Activated CD4-positive, alpha-beta T cell treated with anti-CD3 and anti-CD28 coated beads, Interleukin-2, amount 10 ng/mL, durations not matched to agents 7 days and 5 days (primary cell): ENCODE measurements at regions not wholly inside any gene's neighbourhood (a gene's known extent, or its start where the extent isn't known, plus 50 kb on each side); places are given as distances from the start of the nearest gene placed in this dataset.

Experiments used
- CTCF ChIA-PET: fragments of 350-600 bp; sonication (Branson Sonifier 250); formaldehyde crosslinking; loops from one replicate; lab custom pipeline; 2021; ENCODE audit warnings: antibody characterized with exemption; lab: Charles Lee
- POLR2A ChIA-PET: fragments of 350-600 bp; sonication (Branson Sonifier 250); formaldehyde crosslinking; loops from one replicate; lab custom pipeline; 2021; ENCODE audit warnings: antibody characterized with exemption; lab: Charles Lee
- DNase-seq: peaks from one replicate; pipeline ENCODE4 v3.0.0-alpha.2; 2020
- H3K27ac Mint-ChIP-seq: one replicate; pipeline ENCODE4 v1.8.0; 2021; ENCODE audit warnings: mild to moderate bottlenecking, moderate library complexity, mixed read lengths
- H3K27me3 Mint-ChIP-seq: one replicate; pipeline ENCODE4 v1.8.0; 2021; ENCODE audit warnings: mixed read lengths
- H3K36me3 Mint-ChIP-seq: one replicate; pipeline ENCODE4 v1.8.0; 2021; ENCODE audit warnings: low read depth, mixed read lengths
- H3K4me1 Mint-ChIP-seq: one replicate; pipeline ENCODE4 v1.8.0; 2021; ENCODE audit warnings: mixed read lengths
- H3K4me3 Mint-ChIP-seq: one replicate; pipeline ENCODE4 v1.8.0; 2021; ENCODE audit warnings: mild to moderate bottlenecking, moderate library complexity, mixed read lengths
- H3K9me3 Mint-ChIP-seq: one replicate; pipeline ENCODE4 v1.8.0; 2021; ENCODE audit warnings: mixed read lengths

GRCh38 chr4:1500966-1501753, 94.9 kb upstream of the NKX1-1 start:
- Mint-ChIP-seq H3K27me3 (no peaks in the 10 kb centered on the region), H3K4me3 (no peak overlapping the region), H3K9me3 (no peaks in the 10 kb centered on the region), H3K4me1 (no peaks in the 10 kb centered on the region), H3K27ac (no peak overlapping the region), H3K36me3 (no peaks in the 10 kb centered on the region)
- ChIA-PET CTCF (interaction anchor here (0.9 kb wide), 1 partner anchor 10 kb away, joined by 3 read pairs; no protein-coding TSS in a partner anchor), POLR2A (no interaction called here)
- DNase-seq, result no peak

DNA sequence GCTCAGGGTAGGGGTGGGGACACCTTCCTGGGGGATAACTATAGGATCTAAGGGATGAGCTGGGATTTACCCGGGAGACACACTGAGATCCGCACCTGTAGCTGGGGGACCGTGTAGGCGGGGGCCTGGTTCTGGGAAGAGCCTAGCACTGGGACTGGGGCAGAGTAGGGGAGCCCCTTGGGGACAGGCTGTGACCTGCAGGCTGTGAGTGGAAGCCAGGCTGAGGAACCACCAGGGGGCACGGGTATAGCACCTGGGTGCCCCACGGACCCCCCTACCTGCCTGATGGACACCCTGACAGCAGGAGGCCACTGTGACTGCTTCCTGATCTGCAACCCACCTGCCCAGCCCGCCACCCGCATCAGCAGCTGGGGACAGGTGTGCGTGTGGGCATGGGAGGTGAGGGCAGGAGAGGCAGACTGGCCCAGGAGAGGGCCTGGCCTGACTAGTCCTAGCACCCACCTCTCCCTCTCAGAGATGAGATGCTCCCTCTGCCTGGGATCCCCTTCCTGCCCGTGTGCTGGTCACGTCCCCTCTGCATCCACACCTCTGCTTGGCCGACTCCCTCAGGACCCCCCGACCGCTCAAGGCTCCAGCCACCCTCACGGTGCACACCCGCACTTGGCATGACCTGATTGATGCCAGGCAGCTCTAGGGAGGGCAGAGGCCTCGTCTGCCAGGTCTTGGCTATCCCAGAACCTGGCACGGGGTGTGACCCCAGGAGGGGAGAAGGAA, 94.2 kb upstream of the NKX1-1 start:
- Mint-ChIP-seq H3K27ac (no peak overlapping the region), H3K9me3 (no peaks in the 10 kb centered on the region), H3K4me1 (no peaks in the 10 kb centered on the region), H3K4me3 (no peak overlapping the region), H3K27me3 (no peaks in the 10 kb centered on the region), H3K36me3 (no peaks in the 10 kb centered on the region)
- ChIA-PET POLR2A (no interaction called here), CTCF (no interaction called here)
- no peak for DNase-seq

- no peaks in the 10 kb centered on the region for H3K36me3 Mint-ChIP-seq
- H3K9me3 Mint-ChIP-seq, result no peaks in the 10 kb centered on the region
- H3K4me3 Mint-ChIP-seq, result no peak overlapping the region
- POLR2A ChIA-PET, result no interaction called here
- no peaks in the 10 kb centered on the region for H3K4me1 Mint-ChIP-seq
- H3K27me3 Mint-ChIP-seq, result no peaks in the 10 kb centered on the region
- H3K27ac Mint-ChIP-seq, result no peak overlapping the region
- CTCF ChIA-PET, result no interaction called here
- DNase-seq, result no peak
Measured at GRCh38 chr4:1499465-1499864, 93.2 kb upstream of the NKX1-1 start.

- Mint-ChIP-seq H3K4me3 (no peak overlapping the region), H3K27me3 (no peaks in the 10 kb centered on the region), H3K9me3 (no peaks in the 10 kb centered on the region), H3K36me3 (no peaks in the 10 kb centered on the region), H3K27ac (no peak overlapping the region), H3K4me1 (no peaks in the 10 kb centered on the region)
- ChIA-PET POLR2A (no interaction called here), CTCF (interaction anchor here (1.1 kb wide), 1 partner anchor 9 kb away, joined by 4 read pairs; no protein-coding TSS in a partner anchor)
- no peak for DNase-seq
Measured at GRCh38 chr4:1497189-1497801, 91.1 kb upstream of the NKX1-1 start.

GRCh38 chr4:1496116-1496642, 89.9 kb upstream of the NKX1-1 start:
- Mint-ChIP-seq H3K4me1 (no peaks in the 10 kb centered on the region), H3K27ac (no peak overlapping the region), H3K27me3 (no peaks in the 10 kb centered on the region), H3K36me3 (no peaks in the 10 kb centered on the region), H3K4me3 (no peak overlapping the region), H3K9me3 (no peaks in the 10 kb centered on the region)
- ChIA-PET CTCF (no interaction called here), POLR2A (no interaction called here)
- DNase-seq, result no peak

DNA sequence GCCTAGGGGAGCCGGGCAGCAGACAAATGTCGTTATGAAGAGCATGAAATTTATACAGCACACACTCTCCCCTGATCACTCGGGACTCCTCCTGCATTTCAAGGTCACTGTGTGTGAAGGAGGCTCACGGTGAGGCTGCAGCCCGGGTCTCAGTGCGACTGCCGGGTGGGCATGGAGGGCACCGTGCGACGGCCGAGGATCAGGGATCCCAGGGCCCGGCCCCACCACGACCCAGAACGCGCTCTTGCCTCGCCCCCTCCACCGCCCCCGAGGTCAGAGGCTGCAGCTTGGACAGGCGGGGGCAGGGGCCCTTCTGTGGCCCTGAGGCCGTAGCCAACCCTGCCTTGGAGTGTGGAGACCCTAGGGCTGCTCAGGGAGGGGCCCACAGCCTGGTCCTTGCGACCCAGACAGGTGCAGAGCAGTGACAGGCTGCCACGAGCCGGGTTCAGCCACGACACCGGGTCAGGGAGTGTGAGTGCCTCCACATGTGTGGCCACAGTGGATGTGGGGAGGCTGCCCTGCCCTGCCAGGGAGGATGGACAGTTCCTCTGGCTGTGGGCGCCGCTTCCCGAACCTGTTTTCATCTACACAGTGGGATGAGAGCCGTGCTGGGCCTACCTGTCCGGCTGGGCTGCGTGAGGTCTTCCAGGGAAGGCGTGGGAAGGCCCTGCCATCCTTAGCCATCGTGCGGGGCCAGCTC, 89.3 kb upstream of the NKX1-1 start:
- H3K27me3 Mint-ChIP-seq, result no peaks in the 10 kb centered on the region
- DNase-seq, result no peak
- no peaks in the 10 kb centered on the region for H3K36me3 Mint-ChIP-seq
- H3K9me3 Mint-ChIP-seq, result no peaks in the 10 kb centered on the region
- no peak overlapping the region for H3K27ac Mint-ChIP-seq
- H3K4me3 Mint-ChIP-seq, result no peak overlapping the region
- ChIA-PET POLR2A (no interaction called here), CTCF (no interaction called here)
- no peaks in the 10 kb centered on the region for H3K4me1 Mint-ChIP-seq

GRCh38 chr4:1494416-1495315, 88.4 kb upstream of the NKX1-1 start:
- ChIA-PET POLR2A (no interaction called here), CTCF (no interaction called here)
- no peaks in the 10 kb centered on the region for H3K36me3 Mint-ChIP-seq
- no peaks in the 10 kb centered on the region for H3K27me3 Mint-ChIP-seq
- H3K27ac Mint-ChIP-seq, result no peak overlapping the region
- no peaks in the 10 kb centered on the region for H3K4me1 Mint-ChIP-seq
- no peak overlapping the region for H3K4me3 Mint-ChIP-seq
- H3K9me3 Mint-ChIP-seq, result no peaks in the 10 kb centered on the region
- no peak for DNase-seq

DNA sequence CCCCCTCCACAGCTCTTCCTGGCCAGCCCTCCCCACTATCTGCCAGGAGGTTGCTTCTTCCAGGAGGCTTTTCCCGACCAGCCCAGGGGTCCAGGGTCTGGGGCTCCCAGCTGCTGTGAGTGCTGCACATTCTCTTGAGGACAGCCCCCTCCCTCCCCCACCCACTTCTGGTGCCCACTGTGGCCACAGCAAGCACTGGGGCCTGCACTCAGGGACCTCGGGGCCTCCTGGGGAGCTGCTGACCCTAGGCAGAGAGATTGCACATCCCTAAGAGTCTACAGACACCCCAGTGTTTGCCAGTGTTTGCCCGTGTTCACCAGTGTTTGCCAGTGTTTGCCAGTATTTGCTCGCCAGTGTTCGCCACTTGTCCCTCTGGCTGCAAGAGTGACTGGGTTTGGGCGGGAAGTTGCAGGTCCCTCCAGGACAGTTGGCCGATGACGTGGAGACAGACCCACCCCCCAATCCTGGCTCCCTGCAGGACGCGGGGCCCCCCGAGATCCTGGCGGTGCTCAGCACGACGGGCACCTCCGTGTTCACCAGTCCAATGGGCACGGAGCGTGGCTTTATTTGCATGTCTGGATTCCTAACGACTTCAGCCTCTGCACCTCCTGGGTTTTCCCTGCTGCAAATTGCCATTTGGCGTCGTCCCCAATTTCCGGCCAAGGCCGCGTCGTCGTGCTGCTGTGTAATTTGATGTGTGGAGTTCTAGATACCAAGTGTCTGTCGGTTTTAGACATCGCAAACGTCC, 87.5 kb upstream of the NKX1-1 start:
- H3K36me3 Mint-ChIP-seq, result no peaks in the 10 kb centered on the region
- no peaks in the 10 kb centered on the region for H3K9me3 Mint-ChIP-seq
- H3K4me3 Mint-ChIP-seq, result no peak overlapping the region
- ChIA-PET POLR2A (no interaction called here), CTCF (no interaction called here)
- H3K4me1 Mint-ChIP-seq, result no peaks in the 10 kb centered on the region
- no peaks in the 10 kb centered on the region for H3K27me3 Mint-ChIP-seq
- peak overlapping the region; percentile 17 for H3K27ac Mint-ChIP-seq
- no peak for DNase-seq

DNA sequence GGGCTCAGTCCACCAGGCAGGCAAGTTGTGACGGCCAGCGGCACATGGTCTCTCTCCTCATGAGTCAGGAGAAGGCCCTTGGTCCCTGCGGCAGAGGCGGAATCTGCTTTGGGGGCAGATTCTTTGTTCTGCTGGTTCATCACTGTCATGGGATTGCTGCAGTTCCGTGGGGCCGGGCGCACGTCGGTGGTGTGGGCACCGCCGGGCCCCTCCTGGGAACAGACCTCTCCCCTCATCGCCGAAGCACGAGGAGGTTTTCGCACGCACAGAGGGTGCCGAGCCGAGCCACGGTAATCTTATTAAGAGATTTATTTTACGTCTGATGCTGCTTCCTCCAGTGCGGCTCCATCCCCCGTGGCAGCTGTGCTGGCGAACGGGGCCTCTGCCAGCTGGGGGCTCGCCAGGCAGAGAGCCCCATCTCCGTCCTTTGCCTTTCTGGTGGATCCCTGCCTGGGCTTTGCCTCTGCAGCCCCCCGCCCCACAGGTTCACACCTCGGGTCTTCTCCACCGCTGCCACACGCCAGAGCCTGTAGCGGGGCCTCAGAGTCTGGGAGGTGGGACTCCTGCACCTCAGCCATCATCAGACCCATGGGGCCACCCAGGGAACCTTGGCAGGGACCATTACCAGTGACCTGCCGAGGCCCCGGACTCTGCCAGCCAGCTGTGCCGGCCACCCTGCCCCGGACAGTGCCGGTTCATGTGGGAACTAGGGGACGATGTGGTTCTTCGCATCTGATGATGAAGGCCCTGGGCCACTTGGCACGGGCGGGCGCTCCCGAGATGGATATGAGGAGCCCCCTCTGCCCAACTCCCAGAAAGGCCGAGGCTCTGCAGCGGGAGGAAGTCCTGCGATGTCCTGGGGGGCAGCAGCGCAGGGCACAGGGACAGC, 86.7 kb upstream of the NKX1-1 start:
- no peaks in the 10 kb centered on the region for H3K4me1 Mint-ChIP-seq
- H3K27ac Mint-ChIP-seq, result no peak overlapping the region
- no peaks in the 10 kb centered on the region for H3K9me3 Mint-ChIP-seq
- DNase-seq, result no peak
- CTCF ChIA-PET, result no interaction called here
- no peaks in the 10 kb centered on the region for H3K27me3 Mint-ChIP-seq
- H3K4me3 Mint-ChIP-seq, result no peak overlapping the region
- H3K36me3 Mint-ChIP-seq, result no peaks in the 10 kb centered on the region
- POLR2A ChIA-PET, result no interaction called here

DNA sequence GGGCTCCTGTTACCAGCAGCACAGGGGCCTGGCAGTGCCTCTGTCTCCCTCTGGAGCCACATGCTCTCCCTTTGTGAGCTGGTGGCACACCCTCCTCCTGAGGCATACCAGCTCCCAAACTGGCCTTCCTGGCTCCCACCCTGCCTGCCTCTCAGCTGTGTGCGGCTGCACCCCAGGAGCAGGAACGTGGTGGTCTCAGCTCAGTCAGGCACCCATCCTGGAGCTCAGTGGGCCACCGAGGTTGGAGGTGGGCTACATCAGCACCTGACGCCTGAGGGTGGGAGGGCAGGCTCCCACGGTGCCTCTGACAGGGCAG, 85.9 kb upstream of the NKX1-1 start:
- H3K9me3 Mint-ChIP-seq, result peaks cover 4% of the 10 kb centered on the region
- DNase-seq, result no peak
- no peaks in the 10 kb centered on the region for H3K27me3 Mint-ChIP-seq
- ChIA-PET POLR2A (no interaction called here), CTCF (no interaction called here)
- H3K4me3 Mint-ChIP-seq, result no peak overlapping the region
- no peak overlapping the region for H3K27ac Mint-ChIP-seq
- no peaks in the 10 kb centered on the region for H3K36me3 Mint-ChIP-seq
- H3K4me1 Mint-ChIP-seq, result no peaks in the 10 kb centered on the region
